DND-41 (cell line): ENCODE measurements at regions not wholly inside any gene's neighbourhood (a gene's known extent, or its start where the extent isn't known, plus 50 kb on each side); places are given as distances from the start of the nearest gene placed in this dataset.

ENCODE experiments used
- ATAC-seq: fragments of 200-7000 bp; cut with Tn5 transposase; 3 replicates; pipeline ENCODE4 v1.9.1; 2021; ENCODE audit warnings: low read depth; ENCODE audit not compliant: insufficient read depth
- DNase-seq: peaks from one replicate; pipeline ENCODE4 v3.0.0-alpha.2; 2020
- H2AFZ ChIP-seq: 2 replicates; pipeline ENCODE4 v1.6.0; 2012; ENCODE audit warnings: low read depth, low read length
- H3K27ac ChIP-seq: 2 replicates; pipeline ENCODE4 v1.5.1; 2012; ENCODE audit warnings: low read length, inconsistent platforms
- H3K27me3 ChIP-seq: fragments of 200-600 bp; sonication (generic); 2 replicates; pipeline ENCODE4 v1.6.0; 2012; ENCODE audit warnings: low read length, mild to moderate bottlenecking, inconsistent platforms; ENCODE audit not compliant: insufficient read depth, poor library complexity
- H3K36me3 ChIP-seq: 2 replicates; pipeline ENCODE4 v1.5.1; 2012; ENCODE audit warnings: low read length, inconsistent platforms; ENCODE audit not compliant: insufficient read depth
- H3K4me1 ChIP-seq: 2 replicates; pipeline ENCODE4 v1.5.1; 2012; ENCODE audit warnings: mild to moderate bottlenecking, low read length; ENCODE audit not compliant: insufficient read depth
- H3K4me2 ChIP-seq: 2 replicates; pipeline ENCODE4 v1.6.0; 2012; ENCODE audit warnings: mild to moderate bottlenecking, moderate library complexity, low read length, inconsistent platforms; ENCODE audit not compliant: insufficient read depth
- H3K4me3 ChIP-seq, 2 experiments: fragments of 200-600 bp in 1 of 2; shearing (Covaris generic) in 1 of 2; 2 replicates each; pipeline ENCODE4 v1.5.1; 2012 to 2016; ENCODE audit warnings: inconsistent platforms in 2 of 2, low read length in 2 of 2, mild to moderate bottlenecking in 2 of 2, low read depth in 1 of 2, moderate library complexity in 1 of 2
- H3K79me2 ChIP-seq: 2 replicates; pipeline ENCODE4 v1.6.0; 2012; ENCODE audit warnings: low read length, inconsistent platforms; ENCODE audit not compliant: insufficient read depth
- H3K9ac ChIP-seq: 2 replicates; pipeline ENCODE4 v1.6.0; 2012; ENCODE audit warnings: low read depth, mild to moderate bottlenecking, inconsistent platforms, low read length, moderate library complexity
- H3K9me3 ChIP-seq: 2 replicates; pipeline ENCODE4 v1.5.1; 2012; ENCODE audit warnings: low read length, moderate library complexity, mild to moderate bottlenecking, inconsistent platforms; ENCODE audit not compliant: insufficient read depth, severe bottlenecking
- H4K20me1 ChIP-seq: 2 replicates; pipeline ENCODE4 v1.6.0; 2012; ENCODE audit warnings: low read length; ENCODE audit not compliant: insufficient read depth
- EZH2 ChIP-seq: IDR thresholded peaks from 3 replicates; pipeline ENCODE4 v1.6.1; 2012; ENCODE audit warnings: borderline replicate concordance, low read depth, mild to moderate bottlenecking, moderate library complexity, low read length, inconsistent platforms; ENCODE audit not compliant: severe bottlenecking
- TF ChIP-seq, protein P1 (sequence below): IDR thresholded peaks from 2 replicates; pipeline ENCODE4 v1.5.1; 2012; ENCODE audit warnings: borderline replicate concordance, low read length, moderate library complexity, mild to moderate bottlenecking; ENCODE audit not compliant: poor library complexity, severe bottlenecking; ENCODE audit errors: extremely low read depth

DNA sequence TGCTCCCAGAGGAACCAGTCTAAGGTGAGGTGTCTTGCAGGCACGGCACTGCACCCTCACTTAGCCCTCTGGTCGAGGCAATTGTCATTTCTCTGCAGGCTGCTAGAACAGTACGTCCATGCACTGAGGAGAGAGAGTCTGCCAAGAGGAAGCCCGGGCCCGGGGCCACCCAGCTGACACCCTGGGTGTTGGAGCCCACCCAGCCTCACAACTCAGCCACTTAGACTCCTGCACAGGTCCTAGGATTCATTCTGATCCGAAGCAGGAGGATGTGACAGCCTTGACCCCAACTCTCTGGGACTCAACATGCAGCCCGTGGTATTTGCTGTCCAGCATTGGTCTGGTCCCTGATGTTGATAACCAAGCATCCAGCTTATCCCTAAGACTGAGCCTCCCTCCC is 111.9 kb downstream of the ADSS2 start:
- Histone ChIP-seq H3K4me3 (no peak overlapping the region), H3K36me3 (no peaks in the 10 kb centered on the region), H3K9ac (no peak overlapping the region), H3K27me3 (no peaks in the 10 kb centered on the region), H3K4me1 (peaks cover 4% of the 10 kb centered on the region; the same call in 1 of the 2 replicates), H3K9me3 (no peaks in the 10 kb centered on the region), H3K27ac (no peak overlapping the region), H2AFZ (no peak overlapping the region; the same call in 1 of the 2 replicates), H3K4me2 (no peak overlapping the region), H4K20me1 (no peaks in the 10 kb centered on the region), H3K79me2 (no peaks in the 10 kb centered on the region)
- DNase-seq (no peak), ATAC-seq (no peak)
- no peak for TF ChIP-seq EZH2
- TF ChIP-seq, protein P1, sequence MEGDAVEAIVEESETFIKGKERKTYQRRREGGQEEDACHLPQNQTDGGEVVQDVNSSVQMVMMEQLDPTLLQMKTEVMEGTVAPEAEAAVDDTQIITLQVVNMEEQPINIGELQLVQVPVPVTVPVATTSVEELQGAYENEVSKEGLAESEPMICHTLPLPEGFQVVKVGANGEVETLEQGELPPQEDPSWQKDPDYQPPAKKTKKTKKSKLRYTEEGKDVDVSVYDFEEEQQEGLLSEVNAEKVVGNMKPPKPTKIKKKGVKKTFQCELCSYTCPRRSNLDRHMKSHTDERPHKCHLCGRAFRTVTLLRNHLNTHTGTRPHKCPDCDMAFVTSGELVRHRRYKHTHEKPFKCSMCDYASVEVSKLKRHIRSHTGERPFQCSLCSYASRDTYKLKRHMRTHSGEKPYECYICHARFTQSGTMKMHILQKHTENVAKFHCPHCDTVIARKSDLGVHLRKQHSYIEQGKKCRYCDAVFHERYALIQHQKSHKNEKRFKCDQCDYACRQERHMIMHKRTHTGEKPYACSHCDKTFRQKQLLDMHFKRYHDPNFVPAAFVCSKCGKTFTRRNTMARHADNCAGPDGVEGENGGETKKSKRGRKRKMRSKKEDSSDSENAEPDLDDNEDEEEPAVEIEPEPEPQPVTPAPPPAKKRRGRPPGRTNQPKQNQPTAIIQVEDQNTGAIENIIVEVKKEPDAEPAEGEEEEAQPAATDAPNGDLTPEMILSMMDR = no peak

DNA sequence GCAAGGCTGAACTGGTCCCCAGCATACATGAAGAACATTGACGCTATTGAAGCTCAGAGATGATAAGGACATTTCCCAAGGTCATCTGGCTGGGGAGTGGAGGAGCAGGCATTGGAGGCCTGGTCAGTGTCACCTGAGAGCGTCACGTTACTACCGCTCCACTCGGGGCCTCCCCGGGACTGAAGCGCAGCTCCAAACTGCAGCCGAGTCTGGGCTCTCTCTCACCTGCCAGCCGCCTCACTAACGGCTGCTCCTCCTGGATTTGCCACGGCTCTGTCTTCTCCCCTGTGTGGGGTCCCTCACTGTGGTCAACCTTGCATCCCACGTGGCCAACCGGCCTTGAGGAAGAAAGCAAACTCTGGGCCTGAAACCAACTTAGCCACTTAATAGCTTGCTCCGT is 111.3 kb downstream of the ADSS2 start:
- no peak overlapping the region for H3K9ac ChIP-seq
- no peaks in the 10 kb centered on the region for H3K36me3 ChIP-seq
- H3K4me2 ChIP-seq = no peak overlapping the region
- ATAC-seq = no peak
- H3K9me3 ChIP-seq = no peaks in the 10 kb centered on the region
- no peak overlapping the region for H3K4me3 ChIP-seq
- peaks cover 4% of the 10 kb centered on the region; the same call in 1 of the 2 replicates for H3K4me1 ChIP-seq
- H2AFZ ChIP-seq = no peak overlapping the region
- no peaks in the 10 kb centered on the region for H3K79me2 ChIP-seq
- H3K27ac ChIP-seq = no peak overlapping the region
- H3K27me3 ChIP-seq = no peaks in the 10 kb centered on the region
- DNase-seq = no peak
- TF ChIP-seq, protein P1 = no peak
- no peak for TF ChIP-seq EZH2
- no peaks in the 10 kb centered on the region for H4K20me1 ChIP-seq

DNA sequence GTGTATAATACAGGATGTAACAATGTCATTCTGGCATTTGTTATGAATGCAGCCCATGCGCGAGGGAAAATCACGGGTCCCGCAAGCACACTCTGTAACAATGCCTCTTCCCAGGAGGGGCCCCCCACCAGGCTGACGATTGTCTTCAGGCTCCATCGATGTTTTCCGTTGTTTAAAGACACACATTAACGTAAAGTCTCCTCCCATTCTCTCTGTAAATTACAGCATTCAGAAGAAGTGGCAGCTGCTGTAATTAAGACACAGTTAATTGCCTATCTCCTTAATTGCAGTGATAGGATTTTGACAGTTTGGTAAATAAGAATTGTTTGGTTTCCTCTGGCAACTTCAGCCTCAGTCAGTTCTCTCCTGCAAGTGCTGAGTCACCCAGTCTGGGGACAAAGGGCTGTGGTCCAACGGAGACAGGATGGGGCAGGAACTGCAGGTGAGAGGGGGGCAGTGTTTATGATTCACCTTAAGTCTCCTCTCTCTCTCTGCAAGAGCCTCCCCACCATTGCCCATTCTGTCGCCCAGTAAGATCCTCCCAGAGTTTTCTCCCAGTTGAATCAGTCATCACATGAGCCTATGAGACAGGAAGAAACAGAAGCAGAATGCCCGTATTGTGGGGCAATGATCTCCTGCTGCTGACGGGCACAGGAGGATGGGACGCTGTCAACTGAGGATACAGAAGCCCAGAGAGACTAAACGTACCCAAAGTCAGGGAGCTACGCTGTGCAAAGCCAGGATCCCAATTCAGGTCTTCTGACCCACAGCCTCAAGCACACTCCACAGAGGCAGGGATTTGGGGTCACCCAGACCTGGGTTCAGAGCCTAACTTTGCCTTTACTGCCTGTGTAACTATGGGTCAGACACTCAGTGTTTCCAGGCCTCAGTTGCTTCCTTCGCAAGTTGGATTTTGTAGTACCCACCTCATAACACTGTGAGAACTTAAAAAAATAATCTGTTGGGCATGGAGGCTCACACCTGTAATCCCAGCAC is 110.0 kb downstream of the ADSS2 start:
- Histone ChIP-seq H3K36me3 (no peaks in the 10 kb centered on the region), H3K9me3 (no peaks in the 10 kb centered on the region), H3K27ac (no peak overlapping the region), H3K4me2 (no peak overlapping the region), H4K20me1 (no peaks in the 10 kb centered on the region), H3K9ac (no peak overlapping the region), H3K27me3 (no peaks in the 10 kb centered on the region), H3K79me2 (no peaks in the 10 kb centered on the region), H2AFZ (no peak overlapping the region), H3K4me3 (no peak overlapping the region), H3K4me1 (peaks cover 4% of the 10 kb centered on the region; the same call in 1 of the 2 replicates)
- TF ChIP-seq EZH2 = no peak
- TF ChIP-seq, protein P1 = no peak
- no peak for DNase-seq
- ATAC-seq = peak; percentile 55; the same call in 2 of the 3 replicates
